Astrocyte (in vitro differentiated cells and primary cell): ENCODE measurements at regions not wholly inside any gene's neighbourhood (a gene's known extent, or its start where the extent isn't known, plus 50 kb on each side); places are given as distances from the start of the nearest gene placed in this dataset.
"Not testable (repeated sequence)": the region's sequence is repeated elsewhere in the genome, so short reads cannot be mapped to it uniquely, and the experiment has no call there.

Source experiments
- DNase-seq: peaks from one replicate; pipeline ENCODE4 v3.0.0-alpha.2; 2010; ENCODE audit warnings: low read depth
- FAIRE-seq: peaks from 2 replicates; lab custom pipeline; 2011; peaks lifted over from hg19 to GRCh38; lab: Jason Lieb, UNC
- H2AFZ ChIP-seq: 2 replicates; pipeline ENCODE4 v1.6.0; 2012; ENCODE audit warnings: low read depth, low read length, inconsistent platforms
- H3K27ac ChIP-seq: 2 replicates; pipeline ENCODE4 v1.5.1; 2011; ENCODE audit warnings: low read depth, low read length, inconsistent platforms
- H3K27me3 ChIP-seq: 2 replicates; pipeline ENCODE4 v1.6.0; 2011; ENCODE audit warnings: low read length, inconsistent platforms; ENCODE audit not compliant: insufficient read depth
- H3K36me3 ChIP-seq: 2 replicates; pipeline ENCODE4 v1.5.1; 2011; ENCODE audit warnings: low read length, inconsistent platforms; ENCODE audit not compliant: insufficient read depth
- H3K4me1 ChIP-seq: 2 replicates; pipeline ENCODE4 v1.5.1; 2011; ENCODE audit warnings: low read length, inconsistent platforms; ENCODE audit not compliant: insufficient read depth
- H3K4me2 ChIP-seq: 2 replicates; pipeline ENCODE4 v1.6.0; 2012; ENCODE audit warnings: low read length, inconsistent platforms
- H3K4me3 ChIP-seq: 2 replicates; pipeline ENCODE4 v1.5.1; 2011; ENCODE audit warnings: low read depth, mild to moderate bottlenecking, low read length, inconsistent platforms; ENCODE audit not compliant: insufficient read depth
- H3K79me2 ChIP-seq: 2 replicates; pipeline ENCODE4 v1.6.0; 2012; ENCODE audit warnings: mild to moderate bottlenecking, low read length, inconsistent platforms; ENCODE audit not compliant: insufficient read depth
- H3K9ac ChIP-seq: 2 replicates; pipeline ENCODE4 v1.6.0; 2012; ENCODE audit warnings: mild to moderate bottlenecking, low read length, inconsistent platforms
- H3K9me3 ChIP-seq: 2 replicates; pipeline ENCODE4 v1.5.1; 2012; ENCODE audit warnings: low read depth, mild to moderate bottlenecking, low read length, inconsistent platforms; ENCODE audit not compliant: insufficient read depth
- H4K20me1 ChIP-seq: 2 replicates; pipeline ENCODE4 v1.6.0; 2012; ENCODE audit warnings: low read length, inconsistent platforms; ENCODE audit not compliant: insufficient read depth
- H3K27ac Mint-ChIP-seq: one replicate; pipeline ENCODE4 v1.8.0; 2021; ENCODE audit warnings: mild to moderate bottlenecking, mixed read lengths; ENCODE audit not compliant: unreplicated experiment
- H3K27me3 Mint-ChIP-seq: one replicate; pipeline ENCODE4 v1.8.0; 2021; ENCODE audit warnings: low read depth, mixed read lengths; ENCODE audit not compliant: unreplicated experiment
- H3K36me3 Mint-ChIP-seq: one replicate; pipeline ENCODE4 v1.8.0; 2021; ENCODE audit warnings: low read depth, mixed read lengths; ENCODE audit not compliant: unreplicated experiment
- H3K4me1 Mint-ChIP-seq: one replicate; pipeline ENCODE4 v1.8.0; 2021; ENCODE audit warnings: low read depth, mixed read lengths; ENCODE audit not compliant: unreplicated experiment
- H3K4me3 Mint-ChIP-seq: one replicate; pipeline ENCODE4 v1.8.0; 2021; ENCODE audit warnings: mild to moderate bottlenecking, moderate library complexity, mixed read lengths; ENCODE audit not compliant: unreplicated experiment
- H3K9me3 Mint-ChIP-seq: one replicate; pipeline ENCODE4 v1.8.0; 2021; ENCODE audit warnings: mild to moderate bottlenecking, mixed read lengths; ENCODE audit not compliant: unreplicated experiment
- CTCF ChIP-seq: IDR thresholded peaks from 2 replicates; pipeline ENCODE4 v1.5.1; 2011; ENCODE audit warnings: low read depth, mild to moderate bottlenecking, inconsistent platforms, low read length, moderate library complexity; ENCODE audit not compliant: insufficient read depth
- EZH2 ChIP-seq: IDR thresholded peaks from 2 replicates; pipeline ENCODE4 v1.6.1; 2012; ENCODE audit warnings: mild to moderate bottlenecking, low read length, inconsistent platforms; ENCODE audit not compliant: insufficient read depth

DNA sequence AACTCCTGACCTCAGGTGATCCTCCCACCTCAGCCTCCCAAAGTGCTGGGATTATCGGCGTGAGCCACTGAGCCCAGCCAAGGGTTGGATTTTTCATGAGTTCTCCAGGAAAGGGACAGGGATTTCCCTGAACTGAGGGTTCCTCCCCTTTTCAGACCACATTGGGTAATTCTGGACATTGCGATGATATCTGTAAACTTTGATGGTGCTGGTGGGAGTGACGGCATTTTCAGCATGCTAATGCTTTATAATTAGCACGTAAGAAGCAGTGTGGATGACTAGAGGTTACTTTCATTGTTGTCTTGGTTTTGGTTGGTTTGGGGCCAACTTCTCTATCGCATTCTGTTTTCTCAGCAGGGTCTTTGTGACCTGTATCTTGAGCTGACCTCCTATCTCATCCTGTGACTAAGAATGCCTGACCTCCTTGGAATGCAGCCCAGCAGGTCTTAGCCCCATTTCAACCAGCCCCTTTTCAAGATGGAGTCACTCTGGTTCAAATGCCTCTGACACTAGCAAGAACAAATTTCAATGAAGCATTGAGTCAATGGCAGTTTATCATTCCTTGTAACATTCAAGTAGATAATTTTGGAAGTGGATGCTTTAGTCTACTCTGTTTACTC is 156.5 kb downstream of the TTLL2 start:
- Histone ChIP-seq H3K9me3 (no peaks in the 10 kb centered on the region), H2AFZ (no peak overlapping the region), H3K4me1 (no peaks in the 10 kb centered on the region), H3K9ac (no peak overlapping the region), H3K27me3 (no peaks in the 10 kb centered on the region), H3K79me2 (no peaks in the 10 kb centered on the region), H3K4me2 (no peak overlapping the region), H3K27ac (no peak overlapping the region), H3K4me3 (no peak overlapping the region), H3K36me3 (no peaks in the 10 kb centered on the region), H4K20me1 (no peaks in the 10 kb centered on the region)
- Mint-ChIP-seq H3K9me3 (peaks cover 4% of the 10 kb centered on the region), H3K27me3 (peaks cover 20% of the 10 kb centered on the region), H3K4me1 (peaks cover 2% of the 10 kb centered on the region), H3K36me3 (peaks cover 2% of the 10 kb centered on the region), H3K27ac (no peak overlapping the region), H3K4me3 (no peak overlapping the region)
- TF ChIP-seq CTCF: no peak
- no peak for FAIRE-seq
- DNase-seq: no peak

GRCh38 chr6:167482801-167483200 is 157.9 kb downstream of the TTLL2 start:
- not testable (repeated sequence) for H3K79me2 ChIP-seq, FAIRE-seq, H3K36me3 Mint-ChIP-seq, H4K20me1 ChIP-seq, H3K36me3 ChIP-seq, H3K9ac ChIP-seq, H3K4me3 ChIP-seq, H2AFZ ChIP-seq, H3K4me1 ChIP-seq, H3K4me2 ChIP-seq, H3K27me3 ChIP-seq, H3K9me3 ChIP-seq, DNase-seq, H3K4me3 Mint-ChIP-seq, H3K4me1 Mint-ChIP-seq, H3K27ac ChIP-seq, H3K9me3 Mint-ChIP-seq, H3K27ac Mint-ChIP-seq
- peaks cover 23% of the 10 kb centered on the region for H3K27me3 Mint-ChIP-seq

DNA sequence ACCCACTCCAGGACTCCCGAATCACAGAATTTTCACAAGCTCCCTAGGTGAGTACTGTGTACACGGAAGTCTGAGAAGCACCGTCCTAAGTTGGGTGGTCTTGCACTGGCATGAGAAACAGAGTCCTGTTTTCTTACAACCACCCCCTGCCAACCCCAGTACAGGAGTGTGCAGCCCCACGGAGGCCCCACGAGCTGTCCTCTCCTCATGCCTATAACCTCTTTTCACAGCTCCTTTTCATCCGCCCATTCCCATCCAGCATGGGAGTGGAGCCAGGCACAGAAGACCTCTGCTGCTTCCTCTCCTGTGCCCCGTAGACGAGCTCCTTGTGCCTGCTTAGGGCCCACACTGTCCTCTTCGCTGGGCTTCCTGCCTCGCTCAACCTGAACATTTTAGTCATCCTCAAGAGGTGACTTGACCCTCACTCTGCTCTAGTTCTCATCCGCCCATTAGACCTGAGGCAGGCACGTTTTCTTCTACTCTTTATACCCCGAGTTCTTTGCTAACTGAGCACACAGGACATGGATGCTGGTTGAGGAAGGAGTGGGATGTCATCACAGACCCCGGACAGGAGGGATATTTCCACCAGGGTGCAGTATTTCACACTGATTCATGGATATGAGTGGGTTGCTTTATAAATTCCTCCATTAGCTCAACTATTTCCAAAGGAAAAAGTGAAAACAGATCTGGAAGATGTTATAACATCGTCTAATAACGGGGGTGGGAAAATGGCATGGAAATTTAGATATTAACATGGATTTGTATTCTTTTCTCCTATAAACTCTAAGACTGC is 160.5 kb downstream of the TTLL2 start:
- Histone ChIP-seq H2AFZ (no peak overlapping the region), H3K27ac (no peak overlapping the region), H3K4me3 (no peak overlapping the region), H3K4me1 (no peaks in the 10 kb centered on the region), H3K27me3 (no peaks in the 10 kb centered on the region), H3K9me3 (no peaks in the 10 kb centered on the region), H3K79me2 (no peaks in the 10 kb centered on the region), H3K9ac (no peak overlapping the region), H4K20me1 (no peaks in the 10 kb centered on the region), H3K36me3 (no peaks in the 10 kb centered on the region), H3K4me2 (no peak overlapping the region)
- peaks cover 26% of the 10 kb centered on the region for H3K27me3 Mint-ChIP-seq
- no peaks in the 10 kb centered on the region for H3K36me3 Mint-ChIP-seq
- H3K9me3 Mint-ChIP-seq: peaks cover 8% of the 10 kb centered on the region
- FAIRE-seq (no peak), DNase-seq (peak; percentile 1)
- no peak overlapping the region for H3K27ac Mint-ChIP-seq
- no peak for TF ChIP-seq EZH2
- TF ChIP-seq CTCF: peak; percentile 40
- H3K4me3 Mint-ChIP-seq: no peak overlapping the region
- peaks cover 5% of the 10 kb centered on the region for H3K4me1 Mint-ChIP-seq
